Right lobe of liver (tissue), 6 donors: ENCODE measurements at regions not wholly inside any gene's neighbourhood (a gene's known extent, or its start where the extent isn't known, plus 50 kb on each side); places are given as distances from the start of the nearest gene placed in this dataset.
"Not testable (repeated sequence)": the region's sequence is repeated elsewhere in the genome, so short reads cannot be mapped to it uniquely, and the experiment has no call there.

ENCODE experiments used
- ATAC-seq, 4 donors: fragments of 200-7000 bp; cut with Tn5 transposase; one replicate each; pipeline ENCODE4 v1.9.1; 2020; ENCODE audit warnings: mild to moderate bottlenecking in 4 of 4, moderate library complexity in 4 of 4
- DNase-seq, 3 donors: peaks; one replicate each; pipeline ENCODE4 v3.0.0-alpha.2; 2020
- H3K27ac ChIP-seq, 3 donors: fragments of 200-600 bp; one replicate each; pipeline ENCODE4 v1.8.0; 2022
- H3K27me3 ChIP-seq, 2 donors: fragments of 200-600 bp; one replicate each; pipeline ENCODE4 v1.8.0; 2022
- H3K36me3 ChIP-seq, 4 donors: fragments of 200-600 bp; sonication (generic) in 1 of 4; one replicate each; pipeline versions ENCODE4 v1.5.1 to v1.8.0; 2017 to 2022; ENCODE audit warnings: control low read depth in 1 of 4
- H3K4me1 ChIP-seq, 4 donors: fragments of 200-600 bp; sonication (generic) in 1 of 4; one replicate each; pipeline versions ENCODE4 v1.5.1 to v1.8.0; 2017 to 2022; ENCODE audit warnings: control low read depth in 1 of 4
- H3K4me3 ChIP-seq, 3 donors: fragments of 200-600 bp; one replicate each; pipeline ENCODE4 v1.8.0; 2022
- H3K9me3 ChIP-seq, 4 donors: fragments of 200-600 bp; sonication (generic) in 1 of 4; one replicate each; pipeline versions ENCODE4 v1.5.1 to v1.8.0; 2017 to 2022; ENCODE audit warnings: control low read depth in 1 of 4
- CTCF ChIP-seq, 4 donors: fragments of 200-600 bp in 3 of 4; fragments of 450-650 bp in 1 of 4; IDR thresholded peaks; one replicate each; pipeline versions ENCODE4 v1.5.1 to v1.8.0; 2016 to 2022; ENCODE audit warnings: antibody characterized with exemption in 4 of 4, mild to moderate bottlenecking in 2 of 4
- POLR2A ChIP-seq: fragments of 450-650 bp; IDR thresholded peaks from one replicate; pipeline ENCODE4 v1.6.1; 2017; ENCODE audit warnings: antibody characterized with exemption, mild to moderate bottlenecking
- WGBS: methylation state at CpG from one replicate; pipeline ENCODE4 v1.1.6; 2018; ENCODE audit warnings: low coverage, low lambda C conversion rate; ENCODE audit not compliant: insufficient coverage; ENCODE audit errors: missing lambda C conversion rate; 5-methylcytosine and 5-hydroxymethylcytosine counted together
- intact Hi-C, 2 donors: fragments of 100-400 bp; cut with DNase I; formaldehyde crosslinking; loops; one replicate each; pipeline versions ENCODE4 v1.11.2 to v1.14.1; 2022
- donor health status: DM: no; HTN: yes; CAD: no.
- donor health status: DM: no; HTN: no; CAD: no.
- donor health status: DM: no; HTN: no; CAD: no.
- donor health status: DM: no; HTN: yes; CAD: no.
- donor health status: DM: no; HTN: yes; CAD: no.

DNA sequence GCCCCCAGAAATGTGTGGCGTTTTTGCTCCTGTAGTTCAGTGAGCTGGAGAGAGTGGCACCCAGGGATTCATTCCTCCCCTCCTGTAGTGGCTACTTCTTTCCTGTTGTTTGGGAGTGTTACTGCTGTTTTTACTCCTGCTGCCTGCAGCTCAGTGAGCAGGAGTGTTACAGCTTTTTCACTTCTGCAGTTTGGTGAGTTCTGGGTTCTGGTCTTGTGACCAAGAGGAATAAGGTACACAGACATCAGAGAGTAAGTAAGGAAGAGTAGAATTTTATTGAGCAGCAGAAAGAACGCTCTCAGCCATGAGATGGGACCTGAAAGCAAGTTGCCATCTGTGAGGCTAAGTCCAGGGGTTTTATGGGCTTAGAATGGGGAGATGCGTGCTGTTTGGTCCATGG is 966.3 kb upstream of the CITED2 start:
- H3K9me3 ChIP-seq = no peaks in the 10 kb centered on the region
- no peaks in the 10 kb centered on the region for H3K27me3 ChIP-seq
- no peak overlapping the region for H3K27ac ChIP-seq
- intact Hi-C loops = no loop called here
- DNase-seq (no peak), ATAC-seq (no peak)
- TF ChIP-seq CTCF (IDR thresholded peaks at IDR 0.05) = no peak
- TF ChIP-seq POLR2A = no peak
- peaks cover 0 to 16% (median 2%) of the 10 kb centered on the region in 4 donors for H3K4me1 ChIP-seq
- H3K36me3 ChIP-seq = no peaks in the 10 kb centered on the region
- H3K4me3 ChIP-seq = no peak overlapping the region
- 100% methylated on average over 3 of the region's 3 CpGs for WGBS

DNA sequence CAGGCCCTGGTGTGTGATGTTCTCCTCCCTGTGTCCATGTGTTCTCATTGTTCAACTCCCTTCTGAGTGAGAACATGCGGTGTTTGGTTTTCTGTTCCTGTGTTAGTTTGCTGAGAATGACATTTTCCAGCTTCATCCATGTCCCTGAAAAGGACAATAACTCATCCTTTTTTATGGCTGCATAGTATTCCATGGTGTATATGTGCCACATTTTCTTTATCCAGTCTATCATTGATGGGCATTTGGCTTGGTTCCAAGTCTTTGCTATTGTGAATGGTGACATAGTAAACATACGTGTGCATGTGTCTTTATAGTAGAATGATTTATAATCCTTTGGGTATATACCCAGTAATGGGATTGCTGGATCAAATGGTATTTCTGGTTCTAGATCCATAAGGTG is 964.6 kb upstream of the CITED2 start:
- ATAC-seq = not testable (repeated sequence)

DNA sequence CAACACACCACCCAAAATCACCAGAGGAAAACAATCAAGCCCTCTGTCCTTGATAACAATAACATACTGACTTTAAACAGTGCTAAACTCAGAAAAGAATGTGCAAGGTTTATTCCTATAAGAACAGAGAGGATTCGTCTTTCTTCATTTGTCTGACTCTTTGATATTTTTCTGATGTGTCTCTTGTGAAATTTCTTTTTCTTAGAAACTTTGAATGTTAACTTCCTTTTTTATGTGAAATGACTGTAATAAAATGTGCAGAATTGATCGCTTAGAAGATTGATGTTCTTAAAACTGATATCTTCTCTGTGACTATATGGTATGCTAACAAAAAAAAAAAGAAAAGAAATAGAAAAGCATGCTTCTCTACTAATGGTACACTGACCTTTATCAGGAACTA is 947.4 kb upstream of the CITED2 start:
- Histone ChIP-seq H3K9me3 (no peaks in the 10 kb centered on the region), H3K4me3 (no peak overlapping the region), H3K27ac (no peak overlapping the region), H3K27me3 (no peaks in the 10 kb centered on the region), H3K36me3 (no peaks in the 10 kb centered on the region), H3K4me1 (peaks cover 0 to 38% (median 11%) of the 10 kb centered on the region in 4 donors)
- DNase-seq (no peak), ATAC-seq (no peak)
- 62% methylated on average over 2 of the region's 2 CpGs for WGBS
- TF ChIP-seq CTCF (IDR thresholded peaks at IDR 0.05) (no peak), POLR2A (no peak)
- intact Hi-C loops = no loop called here

More for the DNA sequence above, 964.6 kb upstream of the CITED2 start:
- DNase-seq, H3K36me3 ChIP-seq, H3K4me3 ChIP-seq, H3K9me3 ChIP-seq, H3K27me3 ChIP-seq, H3K27ac ChIP-seq: not testable (repeated sequence)
- peaks cover 0 to 16% (median 0%) of the 10 kb centered on the region in 4 donors for H3K4me1 ChIP-seq
- intact Hi-C loops = loop anchor here in 1 of 2 donors (10.0 kb wide), 1 partner anchor 54 kb away; no protein-coding TSS in a partner anchor
- WGBS = 100% methylated on average over 2 of the region's 2 CpGs

- intact Hi-C loops = no loop called here
- WGBS = 15% methylated on average over 4 of the region's 4 CpGs
- ATAC-seq = peak; percentile 48 to 61 (median 53)
- H3K4me3 ChIP-seq = no peak overlapping the region
- no peaks in the 10 kb centered on the region for H3K36me3 ChIP-seq
- H3K27me3 ChIP-seq = no peaks in the 10 kb centered on the region
- TF ChIP-seq CTCF (IDR thresholded peaks at IDR 0.05) (no peak), POLR2A (no peak)
- no peak for DNase-seq
- no peaks in the 10 kb centered on the region for H3K9me3 ChIP-seq
- H3K27ac ChIP-seq = peak overlapping the region; percentile 46 to 76 (median 75)
- H3K4me1 ChIP-seq = peaks cover 0 to 39% (median 11%) of the 10 kb centered on the region in 4 donors
Observed at GRCh38 chr6:140320081-140321080, 945.9 kb upstream of the CITED2 start.

DNA sequence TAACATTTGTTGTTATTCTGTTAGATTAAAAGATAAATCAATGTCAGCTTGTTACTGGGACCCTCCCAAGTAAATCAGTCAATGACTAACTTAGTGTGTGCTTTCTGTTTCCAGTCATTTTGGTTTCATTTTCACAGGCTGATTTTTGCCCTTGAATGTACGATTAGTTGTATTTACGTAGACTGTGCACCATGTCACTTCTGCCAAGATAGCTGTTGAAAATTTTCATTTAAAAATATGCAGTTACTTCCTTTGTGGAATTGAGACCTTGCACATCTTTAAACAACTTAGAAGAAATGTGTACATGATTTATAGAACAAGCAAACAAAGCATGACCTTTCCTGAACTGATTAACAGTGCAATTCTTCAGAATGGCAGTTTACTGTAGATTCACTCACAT is 944.8 kb upstream of the CITED2 start:
- Histone ChIP-seq H3K36me3 (no peaks in the 10 kb centered on the region), H3K27me3 (no peaks in the 10 kb centered on the region), H3K4me1 (peaks cover 0 to 49% (median 11%) of the 10 kb centered on the region in 4 donors), H3K4me3 (peak overlapping the region in 2 of 3 donors; percentile 0 to 15), H3K27ac (peak overlapping the region; percentile 46 to 76 (median 75)), H3K9me3 (no peaks in the 10 kb centered on the region)
- WGBS = 20% methylated on average over 2 of the region's 2 CpGs
- TF ChIP-seq POLR2A (no peak), CTCF (IDR thresholded peaks at IDR 0.05) (no peak)
- DNase-seq (no peak), ATAC-seq (peak; percentile 68 to 83 (median 76))
- intact Hi-C loops = no loop called here
